ENCODE measurements at regions not wholly inside any gene's neighbourhood (a gene's known extent, or its start where the extent isn't known, plus 50 kb on each side); places are given as distances from the start of the nearest gene placed in this dataset.

DNA sequence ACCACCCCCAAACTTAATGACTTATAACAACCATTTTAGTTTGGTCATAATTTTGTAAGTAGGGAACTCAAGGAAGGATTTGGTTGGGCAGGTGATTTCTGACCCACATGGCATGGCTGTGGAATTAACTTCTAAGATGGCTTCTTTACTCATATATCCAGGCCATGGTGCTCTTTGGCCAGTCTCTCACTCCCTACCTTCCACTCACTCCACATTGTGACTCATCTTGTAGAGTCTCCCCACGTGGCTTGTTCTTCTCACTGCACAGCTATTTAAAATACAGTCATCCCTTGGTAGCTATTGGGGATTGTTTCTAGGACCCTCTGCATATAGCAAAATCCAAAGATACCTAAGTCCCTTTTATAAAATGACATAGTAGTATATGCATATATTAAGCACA is 76.6 kb upstream of the MAST4 start:
- Histone ChIP-seq H3K4me3 (ENCODE audit: low read length in 2 of 2) (no peak overlapping the region), H3K27me3 (ENCODE audit: control insufficient read depth in 2 of 2, insufficient read depth in 1 of 2, low read length in 1 of 2) (no peaks in the 10 kb centered on the region), H3K27ac (ENCODE audit: low read depth in 1 of 2, low read length in 1 of 2) (no peak overlapping the region), H3K4me1 (ENCODE audit: control insufficient read depth in 2 of 2, insufficient read depth in 2 of 2, low read length in 2 of 2) (no peaks in the 10 kb centered on the region), H3K36me3 (ENCODE audit: control insufficient read depth in 2 of 2, insufficient read depth in 2 of 2, low read length in 1 of 2) (no peaks in the 10 kb centered on the region), H3K9me3 (ENCODE audit: control insufficient read depth in 2 of 2, insufficient read depth in 1 of 2, low read length in 1 of 2) (no peaks in the 10 kb centered on the region)
- DNase-seq (ENCODE audit: low read depth in 6 of 9, low spot score in 9 of 9), result no peak
- WGBS, result 89% methylated on average over 1 of the region's 1 CpG

DNA sequence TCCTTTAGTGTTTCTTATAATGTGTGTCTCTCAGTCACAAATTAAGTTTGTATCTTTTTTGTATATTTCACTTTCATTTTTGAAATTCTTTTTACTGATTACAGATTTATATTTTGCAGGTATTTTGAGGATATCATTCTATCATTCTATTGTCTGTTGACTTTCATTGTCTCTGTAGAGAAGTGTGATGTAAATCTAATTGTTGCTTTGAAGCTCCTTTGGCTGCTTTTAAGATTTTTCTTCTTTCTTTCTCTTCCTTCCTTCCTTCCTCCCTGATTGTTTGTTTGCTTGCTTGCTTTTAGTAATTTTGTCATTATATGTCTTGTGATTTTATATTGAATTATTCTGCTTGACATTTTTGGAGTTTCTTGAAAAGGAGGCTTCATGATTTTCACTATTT is 75.3 kb upstream of the MAST4 start:
- no peak for DNase-seq (ENCODE audit: low read depth in 6 of 9, low spot score in 9 of 9)
- no peaks in the 10 kb centered on the region for H3K36me3 ChIP-seq (ENCODE audit: control insufficient read depth in 2 of 2, insufficient read depth in 2 of 2, low read length in 1 of 2)
- no peaks in the 10 kb centered on the region for H3K9me3 ChIP-seq (ENCODE audit: control insufficient read depth in 2 of 2, insufficient read depth in 1 of 2, low read length in 1 of 2)
- no peak overlapping the region for H3K4me3 ChIP-seq (ENCODE audit: low read length in 2 of 2)
- H3K27me3 ChIP-seq (ENCODE audit: control insufficient read depth in 2 of 2, insufficient read depth in 1 of 2, low read length in 1 of 2), result no peaks in the 10 kb centered on the region
- no peaks in the 10 kb centered on the region for H3K4me1 ChIP-seq (ENCODE audit: control insufficient read depth in 2 of 2, insufficient read depth in 2 of 2, low read length in 2 of 2)
- no peak overlapping the region for H3K27ac ChIP-seq (ENCODE audit: low read depth in 1 of 2, low read length in 1 of 2)

DNA sequence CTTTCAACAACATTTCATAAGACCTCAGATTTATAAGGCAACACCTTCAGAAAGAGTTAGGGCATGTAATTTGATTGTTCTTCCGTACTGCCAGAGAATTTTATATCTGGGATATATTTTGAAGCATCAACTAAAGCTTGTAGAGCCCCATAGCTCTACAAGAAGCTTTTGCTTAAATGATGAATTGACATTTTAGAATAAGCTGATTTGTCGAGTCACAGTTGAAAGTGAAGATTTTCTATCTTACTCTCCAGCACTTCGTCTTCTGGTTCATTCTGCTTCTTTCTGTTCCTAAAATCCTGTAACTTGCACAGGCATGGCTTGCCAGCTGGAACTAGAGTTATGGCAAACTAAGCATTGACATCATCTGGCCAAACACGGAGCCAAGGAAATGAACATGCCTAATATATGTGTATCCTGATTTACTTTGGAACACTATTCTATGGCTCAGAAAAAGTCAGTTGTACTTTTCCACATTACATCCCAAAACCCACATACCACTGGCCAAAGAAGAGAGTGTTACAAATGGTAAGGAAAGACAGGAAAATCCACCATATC is 68.6 kb upstream of the MAST4 start:
- no peaks in the 10 kb centered on the region for H3K36me3 ChIP-seq (ENCODE audit: control insufficient read depth in 2 of 2, insufficient read depth in 2 of 2, low read length in 1 of 2)
- 95% methylated on average over 4 of the region's 4 CpGs for WGBS
- no peak for DNase-seq (ENCODE audit: low read depth in 6 of 9, low spot score in 9 of 9)

DNA sequence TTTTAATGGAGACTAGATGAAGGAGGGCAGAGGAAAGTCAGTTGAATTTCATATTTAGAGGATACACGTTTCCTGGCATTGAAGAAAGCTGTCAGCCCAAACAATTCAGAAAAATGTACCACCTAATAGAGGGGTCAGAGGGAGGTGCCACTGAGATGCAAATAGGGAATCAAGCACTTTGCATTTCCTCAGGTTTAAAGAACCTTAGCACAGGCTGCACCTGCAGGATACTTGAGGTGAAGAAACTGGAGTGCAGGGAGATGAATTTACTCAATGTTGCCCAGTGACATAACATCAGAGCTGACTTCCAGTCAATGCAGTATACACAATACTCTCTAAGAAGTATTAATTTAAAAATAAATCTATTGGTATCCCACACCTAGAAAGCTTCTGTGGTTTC is 67.0 kb upstream of the MAST4 start:
- H3K4me3 ChIP-seq (ENCODE audit: low read length in 2 of 2), result no peak overlapping the region
- H3K9me3 ChIP-seq (ENCODE audit: control insufficient read depth in 2 of 2, insufficient read depth in 1 of 2, low read length in 1 of 2), result no peaks in the 10 kb centered on the region
- DNase-seq (ENCODE audit: low read depth in 6 of 9, low spot score in 9 of 9), result peak in 1 of 9 donors; percentile 10
- no peaks in the 10 kb centered on the region for H3K27me3 ChIP-seq (ENCODE audit: control insufficient read depth in 2 of 2, insufficient read depth in 1 of 2, low read length in 1 of 2)
- H3K4me1 ChIP-seq (ENCODE audit: control insufficient read depth in 2 of 2, insufficient read depth in 2 of 2, low read length in 2 of 2), result no peaks in the 10 kb centered on the region
- no peaks in the 10 kb centered on the region for H3K36me3 ChIP-seq (ENCODE audit: control insufficient read depth in 2 of 2, insufficient read depth in 2 of 2, low read length in 1 of 2)
- H3K27ac ChIP-seq (ENCODE audit: low read depth in 1 of 2, low read length in 1 of 2), result no peak overlapping the region
- WGBS, result 74% methylated on average over 1 of the region's 1 CpG

More for the DNA sequence above, 68.6 kb upstream of the MAST4 start:
- no peaks in the 10 kb centered on the region for H3K4me1 ChIP-seq (ENCODE audit: control insufficient read depth in 2 of 2, insufficient read depth in 2 of 2, low read length in 2 of 2)
- H3K27me3 ChIP-seq (ENCODE audit: control insufficient read depth in 2 of 2, insufficient read depth in 1 of 2, low read length in 1 of 2), result no peaks in the 10 kb centered on the region
- no peak overlapping the region for H3K4me3 ChIP-seq (ENCODE audit: low read length in 2 of 2)
- no peaks in the 10 kb centered on the region for H3K9me3 ChIP-seq (ENCODE audit: control insufficient read depth in 2 of 2, insufficient read depth in 1 of 2, low read length in 1 of 2)
- no peak overlapping the region for H3K27ac ChIP-seq (ENCODE audit: low read depth in 1 of 2, low read length in 1 of 2)

DNA sequence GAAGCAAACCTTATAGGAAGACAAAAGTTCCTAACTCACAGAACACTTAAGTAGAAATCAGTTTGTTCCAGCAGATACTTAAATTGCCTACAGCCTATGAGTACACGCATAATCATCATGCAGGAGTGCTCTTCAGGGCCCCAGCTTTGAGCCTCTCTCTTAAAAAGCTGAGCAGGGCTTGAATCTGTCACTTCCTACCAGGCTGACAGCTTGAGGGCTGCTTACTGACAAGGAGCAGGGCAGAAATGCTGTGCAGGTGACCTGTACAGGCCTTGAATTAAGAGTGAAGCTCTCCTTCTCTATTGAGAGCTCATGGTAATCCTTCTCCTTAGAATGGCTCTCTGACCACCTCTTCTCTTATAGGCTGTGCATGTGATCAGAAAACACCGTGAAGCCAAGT is 66.5 kb upstream of the MAST4 start:
- Histone ChIP-seq H3K9me3 (ENCODE audit: control insufficient read depth in 2 of 2, insufficient read depth in 1 of 2, low read length in 1 of 2) (no peaks in the 10 kb centered on the region), H3K4me3 (ENCODE audit: low read length in 2 of 2) (no peak overlapping the region), H3K27me3 (ENCODE audit: control insufficient read depth in 2 of 2, insufficient read depth in 1 of 2, low read length in 1 of 2) (no peaks in the 10 kb centered on the region), H3K27ac (ENCODE audit: low read depth in 1 of 2, low read length in 1 of 2) (no peak overlapping the region), H3K4me1 (ENCODE audit: control insufficient read depth in 2 of 2, insufficient read depth in 2 of 2, low read length in 2 of 2) (no peaks in the 10 kb centered on the region), H3K36me3 (ENCODE audit: control insufficient read depth in 2 of 2, insufficient read depth in 2 of 2, low read length in 1 of 2) (no peaks in the 10 kb centered on the region)
- 97% methylated on average over 2 of the region's 2 CpGs for WGBS
- no peak for DNase-seq (ENCODE audit: low read depth in 6 of 9, low spot score in 9 of 9)

DNA sequence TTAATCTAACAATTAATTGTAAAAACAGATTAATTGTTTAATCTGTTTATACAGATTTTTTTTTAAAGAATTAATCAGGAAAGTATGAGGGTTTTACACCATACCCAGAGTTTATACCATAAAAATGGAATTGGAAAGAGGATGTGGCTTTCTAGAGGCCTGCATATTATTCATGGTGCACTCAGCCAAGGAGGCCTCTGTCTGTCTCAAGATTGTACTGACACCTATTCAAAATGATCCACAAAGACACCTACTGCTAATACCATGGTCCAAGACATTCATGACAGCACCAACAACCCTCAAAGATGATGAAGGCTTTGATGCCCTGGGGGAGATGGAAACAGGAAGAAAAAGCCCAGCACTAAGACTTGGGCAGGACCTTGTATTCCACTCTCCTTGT is 58.1 kb upstream of the MAST4 start:
- no peak for DNase-seq (ENCODE audit: low read depth in 6 of 9, low spot score in 9 of 9)
- Histone ChIP-seq H3K4me3 (ENCODE audit: low read length in 2 of 2) (no peak overlapping the region), H3K4me1 (ENCODE audit: control insufficient read depth in 2 of 2, insufficient read depth in 2 of 2, low read length in 2 of 2) (no peaks in the 10 kb centered on the region), H3K36me3 (ENCODE audit: control insufficient read depth in 2 of 2, insufficient read depth in 2 of 2, low read length in 1 of 2) (no peaks in the 10 kb centered on the region), H3K27me3 (ENCODE audit: control insufficient read depth in 2 of 2, insufficient read depth in 1 of 2, low read length in 1 of 2) (no peaks in the 10 kb centered on the region), H3K9me3 (ENCODE audit: control insufficient read depth in 2 of 2, insufficient read depth in 1 of 2, low read length in 1 of 2) (no peaks in the 10 kb centered on the region), H3K27ac (ENCODE audit: low read depth in 1 of 2, low read length in 1 of 2) (no peak overlapping the region)

DNA sequence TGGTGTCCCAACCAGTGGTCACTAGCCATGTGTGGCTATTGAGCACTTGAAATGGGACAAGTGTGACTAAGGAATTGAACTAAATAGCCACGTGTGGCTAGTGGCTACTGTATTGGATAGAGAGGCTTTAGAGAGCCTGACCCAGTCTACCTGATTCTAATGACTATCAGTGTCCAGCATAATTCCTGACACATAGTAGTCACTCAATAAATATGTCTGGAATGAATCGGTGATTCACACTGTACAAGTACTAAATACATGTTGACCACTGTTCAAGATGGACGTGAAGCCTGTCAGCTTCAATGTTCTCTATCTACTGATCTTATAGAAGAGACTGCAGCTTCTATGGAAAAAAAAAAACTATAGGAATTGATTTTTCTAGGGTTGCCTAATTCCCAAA is 57.7 kb upstream of the MAST4 start:
- 97% methylated on average over 3 of the region's 3 CpGs for WGBS
- no peak overlapping the region for H3K27ac ChIP-seq (ENCODE audit: low read depth in 1 of 2, low read length in 1 of 2)
- no peak for DNase-seq (ENCODE audit: low read depth in 6 of 9, low spot score in 9 of 9)
- H3K4me3 ChIP-seq (ENCODE audit: low read length in 2 of 2), result no peak overlapping the region
- H3K36me3 ChIP-seq (ENCODE audit: control insufficient read depth in 2 of 2, insufficient read depth in 2 of 2, low read length in 1 of 2), result no peaks in the 10 kb centered on the region
- H3K4me1 ChIP-seq (ENCODE audit: control insufficient read depth in 2 of 2, insufficient read depth in 2 of 2, low read length in 2 of 2), result no peaks in the 10 kb centered on the region
- H3K27me3 ChIP-seq (ENCODE audit: control insufficient read depth in 2 of 2, insufficient read depth in 1 of 2, low read length in 1 of 2), result no peaks in the 10 kb centered on the region
- no peaks in the 10 kb centered on the region for H3K9me3 ChIP-seq (ENCODE audit: control insufficient read depth in 2 of 2, insufficient read depth in 1 of 2, low read length in 1 of 2)

DNA sequence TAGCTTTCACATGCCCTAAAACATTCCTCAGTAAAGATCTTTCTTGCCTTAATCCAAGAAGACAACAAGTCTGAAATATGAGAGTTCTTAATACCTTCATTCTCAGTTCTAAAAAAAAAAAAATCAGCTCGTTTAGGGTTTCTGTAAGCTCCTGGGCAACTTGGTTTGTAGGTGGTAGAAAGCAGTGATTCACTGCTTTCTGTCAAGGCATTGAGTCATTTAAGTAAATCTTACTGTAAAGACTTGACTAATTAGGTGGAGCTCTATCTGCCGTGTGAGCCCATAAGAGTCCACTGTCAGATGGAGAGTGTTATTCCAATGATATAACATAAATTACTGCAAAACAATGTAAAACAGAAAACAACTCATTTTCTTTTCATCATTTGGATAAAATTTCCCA is 56.1 kb upstream of the MAST4 start:
- no peaks in the 10 kb centered on the region for H3K36me3 ChIP-seq (ENCODE audit: control insufficient read depth in 2 of 2, insufficient read depth in 2 of 2, low read length in 1 of 2)

DNA sequence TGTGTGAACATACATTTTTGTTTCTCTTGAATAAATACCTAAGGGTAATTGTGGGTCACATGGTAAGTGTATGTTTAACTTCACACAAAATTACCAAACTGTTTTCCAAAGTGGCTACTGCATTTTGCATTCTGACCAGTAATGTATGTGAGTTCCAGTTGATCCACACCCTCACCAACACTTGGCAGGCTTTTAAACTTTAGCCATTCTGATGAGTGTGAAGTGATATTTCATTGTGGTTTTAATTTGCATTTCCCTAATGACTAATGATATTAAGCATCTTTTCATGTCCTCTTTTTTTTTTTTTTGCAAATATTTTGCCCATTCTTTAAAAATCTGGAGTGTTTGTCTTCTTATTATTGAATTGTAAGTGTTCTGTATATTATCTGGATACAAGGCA is 53.5 kb upstream of the MAST4 start:
- H3K27me3 ChIP-seq (ENCODE audit: control insufficient read depth in 2 of 2, insufficient read depth in 1 of 2, low read length in 1 of 2), result no peaks in the 10 kb centered on the region
- DNase-seq (ENCODE audit: low read depth in 6 of 9, low spot score in 9 of 9), result no peak
- no peaks in the 10 kb centered on the region for H3K9me3 ChIP-seq (ENCODE audit: control insufficient read depth in 2 of 2, insufficient read depth in 1 of 2, low read length in 1 of 2)
- H3K4me3 ChIP-seq (ENCODE audit: low read length in 2 of 2), result no peak overlapping the region
- no peaks in the 10 kb centered on the region for H3K36me3 ChIP-seq (ENCODE audit: control insufficient read depth in 2 of 2, insufficient read depth in 2 of 2, low read length in 1 of 2)
- no peak overlapping the region for H3K27ac ChIP-seq (ENCODE audit: low read depth in 1 of 2, low read length in 1 of 2)
- no peaks in the 10 kb centered on the region for H3K4me1 ChIP-seq (ENCODE audit: control insufficient read depth in 2 of 2, insufficient read depth in 2 of 2, low read length in 2 of 2)

More for the DNA sequence above, 56.1 kb upstream of the MAST4 start:
- no peak overlapping the region for H3K4me3 ChIP-seq (ENCODE audit: low read length in 2 of 2)
- no peaks in the 10 kb centered on the region for H3K9me3 ChIP-seq (ENCODE audit: control insufficient read depth in 2 of 2, insufficient read depth in 1 of 2, low read length in 1 of 2)
- H3K4me1 ChIP-seq (ENCODE audit: control insufficient read depth in 2 of 2, insufficient read depth in 2 of 2, low read length in 2 of 2), result no peaks in the 10 kb centered on the region
- no peaks in the 10 kb centered on the region for H3K27me3 ChIP-seq (ENCODE audit: control insufficient read depth in 2 of 2, insufficient read depth in 1 of 2, low read length in 1 of 2)
- 93% methylated on average over 2 of the region's 2 CpGs for WGBS
- no peak for DNase-seq (ENCODE audit: low read depth in 6 of 9, low spot score in 9 of 9)
- no peak overlapping the region for H3K27ac ChIP-seq (ENCODE audit: low read depth in 1 of 2, low read length in 1 of 2)
